Mucosa of descending colon (tissue), 3 donors: ENCODE measurements at regions not wholly inside any gene's neighbourhood (a gene's known extent, or its start where the extent isn't known, plus 50 kb on each side); places are given as distances from the start of the nearest gene placed in this dataset.

ENCODE experiments used
- ATAC-seq: fragments of 200-7000 bp; cut with Tn5 transposase; one replicate; pipeline ENCODE4 v1.9.1; 2020; ENCODE audit warnings: mild to moderate bottlenecking, moderate library complexity
- DNase-seq, 3 donors: peaks; one replicate each; pipeline ENCODE4 v3.0.0-alpha.2; 2020
- H3K36me3 ChIP-seq: fragments of 200-600 bp; one replicate; pipeline ENCODE4 v1.8.0; 2021; ENCODE audit warnings: low read depth, mild to moderate bottlenecking
- H3K4me1 ChIP-seq: fragments of 200-600 bp; one replicate; pipeline ENCODE4 v1.8.0; 2021; ENCODE audit warnings: low read depth, mild to moderate bottlenecking
- H3K4me3 ChIP-seq: fragments of 200-600 bp; one replicate; pipeline ENCODE4 v1.8.0; 2021; ENCODE audit warnings: mild to moderate bottlenecking
- H3K9me3 ChIP-seq: fragments of 200-600 bp; one replicate; pipeline ENCODE4 v1.8.0; 2021; ENCODE audit warnings: mild to moderate bottlenecking
- intact Hi-C, 2 donors: fragments of 100-400 bp; cut with DNase I in 1 of 2; cut with micrococcal nuclease in 1 of 2; formaldehyde crosslinking; loops; one replicate each; pipeline versions ENCODE4 v1.11.0 to v1.11.1; 2022; cut with DNase I, micrococcal nuclease
- TF ChIP-seq, protein P1 (sequence below): fragments of 200-600 bp; IDR thresholded peaks from one replicate; pipeline ENCODE4 v1.8.0; 2022; ENCODE audit warnings: antibody characterized with exemption, mild to moderate bottlenecking
- donor health status: DM: no; HTN: no; CAD: no; lungs with moderate emphysema.
- donor health status: DM: no; HTN: no; CAD: no.
- donor health status: DM: no; HTN: yes; CAD: no.

- H3K4me1 ChIP-seq = no peaks in the 10 kb centered on the region
- H3K36me3 ChIP-seq = no peaks in the 10 kb centered on the region
- ATAC-seq (no peak), DNase-seq (no peak)
- no peaks in the 10 kb centered on the region for H3K9me3 ChIP-seq
- TF ChIP-seq, protein P1, sequence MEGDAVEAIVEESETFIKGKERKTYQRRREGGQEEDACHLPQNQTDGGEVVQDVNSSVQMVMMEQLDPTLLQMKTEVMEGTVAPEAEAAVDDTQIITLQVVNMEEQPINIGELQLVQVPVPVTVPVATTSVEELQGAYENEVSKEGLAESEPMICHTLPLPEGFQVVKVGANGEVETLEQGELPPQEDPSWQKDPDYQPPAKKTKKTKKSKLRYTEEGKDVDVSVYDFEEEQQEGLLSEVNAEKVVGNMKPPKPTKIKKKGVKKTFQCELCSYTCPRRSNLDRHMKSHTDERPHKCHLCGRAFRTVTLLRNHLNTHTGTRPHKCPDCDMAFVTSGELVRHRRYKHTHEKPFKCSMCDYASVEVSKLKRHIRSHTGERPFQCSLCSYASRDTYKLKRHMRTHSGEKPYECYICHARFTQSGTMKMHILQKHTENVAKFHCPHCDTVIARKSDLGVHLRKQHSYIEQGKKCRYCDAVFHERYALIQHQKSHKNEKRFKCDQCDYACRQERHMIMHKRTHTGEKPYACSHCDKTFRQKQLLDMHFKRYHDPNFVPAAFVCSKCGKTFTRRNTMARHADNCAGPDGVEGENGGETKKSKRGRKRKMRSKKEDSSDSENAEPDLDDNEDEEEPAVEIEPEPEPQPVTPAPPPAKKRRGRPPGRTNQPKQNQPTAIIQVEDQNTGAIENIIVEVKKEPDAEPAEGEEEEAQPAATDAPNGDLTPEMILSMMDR = no peak
- H3K4me3 ChIP-seq = no peak overlapping the region
- intact Hi-C loops = no loop called here
Measured at GRCh38 chr2:242053921-242054320, 184.4 kb downstream of the RTP5 start.

- TF ChIP-seq, protein P1 = no peak
- intact Hi-C loops = no loop called here
- ATAC-seq (no peak), DNase-seq (no peak)
- H3K4me1 ChIP-seq = no peaks in the 10 kb centered on the region
- H3K36me3 ChIP-seq = no peaks in the 10 kb centered on the region
- H3K4me3 ChIP-seq = no peak overlapping the region
- H3K9me3 ChIP-seq = no peaks in the 10 kb centered on the region
Measured at GRCh38 chr2:242054406-242054805, 184.9 kb downstream of the RTP5 start.

GRCh38 chr2:242054881-242055801 lies 185.6 kb downstream of the RTP5 start:
- DNase-seq (no peak), ATAC-seq (no peak)
- no peaks in the 10 kb centered on the region for H3K36me3 ChIP-seq
- TF ChIP-seq, protein P1 = no peak
- no peak overlapping the region for H3K4me3 ChIP-seq
- intact Hi-C loops = no loop called here
- H3K4me1 ChIP-seq = no peaks in the 10 kb centered on the region
- no peaks in the 10 kb centered on the region for H3K9me3 ChIP-seq

DNA sequence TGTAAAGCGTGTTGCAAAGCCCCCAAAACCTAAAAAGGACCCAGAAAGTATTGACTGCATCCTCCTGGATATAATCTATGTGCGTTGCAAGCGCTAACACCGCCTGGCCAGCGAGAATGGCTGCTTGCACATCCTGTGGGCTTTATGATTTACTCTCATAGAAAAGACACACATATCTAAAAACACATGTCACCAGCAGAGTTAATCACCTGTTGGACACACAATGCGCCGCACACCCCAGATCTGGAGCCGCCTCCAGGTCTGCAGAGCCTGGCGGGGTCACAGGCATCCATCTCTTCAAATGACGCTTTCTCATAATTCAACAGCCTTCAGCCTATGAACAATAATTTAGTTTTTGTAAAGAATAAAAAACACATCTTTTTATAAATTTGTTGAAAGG lies 186.5 kb downstream of the RTP5 start:
- ATAC-seq (no peak), DNase-seq (no peak)
- intact Hi-C loops = no loop called here
- H3K4me1 ChIP-seq = no peaks in the 10 kb centered on the region
- TF ChIP-seq, protein P1 = no peak
- no peaks in the 10 kb centered on the region for H3K9me3 ChIP-seq
- H3K36me3 ChIP-seq = no peaks in the 10 kb centered on the region
- no peak overlapping the region for H3K4me3 ChIP-seq

GRCh38 chr2:242056785-242057184 lies 187.3 kb downstream of the RTP5 start:
- DNase-seq (no peak), ATAC-seq (no peak)
- Histone ChIP-seq H3K4me3 (no peak overlapping the region), H3K9me3 (no peaks in the 10 kb centered on the region), H3K4me1 (no peaks in the 10 kb centered on the region), H3K36me3 (no peaks in the 10 kb centered on the region)
- intact Hi-C loops = no loop called here
- TF ChIP-seq, protein P1 = no peak
